Activated CD4-positive, alpha-beta memory T cell treated with anti-CD3 and anti-CD28 coated beads for 36 hours (primary cell): ENCODE measurements at regions not wholly inside any gene's neighbourhood (a gene's known extent, or its start where the extent isn't known, plus 50 kb on each side); places are given as distances from the start of the nearest gene placed in this dataset.

Experiments
- CTCF ChIA-PET: fragments of 350-600 bp; sonication (Branson Sonifier 250); formaldehyde crosslinking; loops from one replicate; lab custom pipeline; 2021; ENCODE audit warnings: antibody characterized with exemption, inconsistent platforms; lab: Charles Lee
- POLR2A ChIA-PET: fragments of 350-600 bp; sonication (Branson Sonifier 250); formaldehyde crosslinking; loops from one replicate; lab custom pipeline; 2021; ENCODE audit warnings: antibody characterized with exemption; lab: Charles Lee
- DNase-seq: peaks from one replicate; pipeline ENCODE4 v3.0.0-alpha.2; 2020
- H3K27ac Mint-ChIP-seq: one replicate; pipeline ENCODE4 v1.8.0; 2021; ENCODE audit warnings: mixed read lengths
- H3K27me3 Mint-ChIP-seq: one replicate; pipeline ENCODE4 v1.8.0; 2021; ENCODE audit warnings: mixed read lengths
- H3K36me3 Mint-ChIP-seq: one replicate; pipeline ENCODE4 v1.8.0; 2021; ENCODE audit warnings: mixed read lengths
- H3K4me1 Mint-ChIP-seq: one replicate; pipeline ENCODE4 v1.8.0; 2021; ENCODE audit warnings: low read depth, mixed read lengths
- H3K4me3 Mint-ChIP-seq: one replicate; pipeline ENCODE4 v1.8.0; 2021; ENCODE audit warnings: mild to moderate bottlenecking, mixed read lengths
- H3K9me3 Mint-ChIP-seq: one replicate; pipeline ENCODE4 v1.8.0; 2021; ENCODE audit warnings: mixed read lengths
- intact Hi-C: fragments of 100-400 bp; cut with micrococcal nuclease; formaldehyde crosslinking; loops from one replicate; pipeline ENCODE4 v1.15.1; 2023

GRCh38 chr5:15447209-15447608 lies 52.8 kb upstream of the FBXL7 start:
- POLR2A ChIA-PET, result no interaction called here
- H3K27ac Mint-ChIP-seq, result no peak overlapping the region
- CTCF ChIA-PET, result no interaction called here
- no peaks in the 10 kb centered on the region for H3K27me3 Mint-ChIP-seq
- no peaks in the 10 kb centered on the region for H3K4me1 Mint-ChIP-seq
- H3K9me3 Mint-ChIP-seq, result peaks cover 8% of the 10 kb centered on the region
- intact Hi-C loops, result no loop called here
- no peak overlapping the region for H3K4me3 Mint-ChIP-seq
- DNase-seq, result no peak
- H3K36me3 Mint-ChIP-seq, result no peaks in the 10 kb centered on the region

GRCh38 chr5:15446552-15446951 lies 53.4 kb upstream of the FBXL7 start:
- intact Hi-C loops, result no loop called here
- DNase-seq, result no peak
- no peaks in the 10 kb centered on the region for H3K4me1 Mint-ChIP-seq
- H3K27ac Mint-ChIP-seq, result no peak overlapping the region
- ChIA-PET CTCF (no interaction called here), POLR2A (no interaction called here)
- peaks cover 8% of the 10 kb centered on the region for H3K9me3 Mint-ChIP-seq
- no peaks in the 10 kb centered on the region for H3K27me3 Mint-ChIP-seq
- no peak overlapping the region for H3K4me3 Mint-ChIP-seq
- no peaks in the 10 kb centered on the region for H3K36me3 Mint-ChIP-seq

GRCh38 chr5:15442193-15442570 lies 57.8 kb upstream of the FBXL7 start:
- Mint-ChIP-seq H3K27me3 (no peaks in the 10 kb centered on the region), H3K36me3 (no peaks in the 10 kb centered on the region), H3K9me3 (peaks cover 8% of the 10 kb centered on the region), H3K27ac (no peak overlapping the region), H3K4me3 (no peak overlapping the region), H3K4me1 (no peaks in the 10 kb centered on the region)
- DNase-seq, result no peak
- ChIA-PET POLR2A (no interaction called here), CTCF (no interaction called here)
- intact Hi-C loops, result no loop called here

- intact Hi-C loops, result no loop called here
- H3K27me3 Mint-ChIP-seq, result no peaks in the 10 kb centered on the region
- ChIA-PET CTCF (no interaction called here), POLR2A (no interaction called here)
- peaks cover 8% of the 10 kb centered on the region for H3K9me3 Mint-ChIP-seq
- no peaks in the 10 kb centered on the region for H3K4me1 Mint-ChIP-seq
- H3K36me3 Mint-ChIP-seq, result no peaks in the 10 kb centered on the region
- no peak overlapping the region for H3K4me3 Mint-ChIP-seq
- H3K27ac Mint-ChIP-seq, result no peak overlapping the region
- DNase-seq, result no peak
Measured at GRCh38 chr5:15441433-15442192, 58.4 kb upstream of the FBXL7 start.

- no peak for DNase-seq
- H3K27ac Mint-ChIP-seq, result no peak overlapping the region
- CTCF ChIA-PET, result no interaction called here
- no peak overlapping the region for H3K4me3 Mint-ChIP-seq
- H3K4me1 Mint-ChIP-seq, result no peaks in the 10 kb centered on the region
- no peaks in the 10 kb centered on the region for H3K27me3 Mint-ChIP-seq
- H3K36me3 Mint-ChIP-seq, result no peaks in the 10 kb centered on the region
- H3K9me3 Mint-ChIP-seq, result peaks cover 8% of the 10 kb centered on the region
- intact Hi-C loops, result no loop called here
- POLR2A ChIA-PET, result no interaction called here
Measured at GRCh38 chr5:15440434-15440833, 59.5 kb upstream of the FBXL7 start.

GRCh38 chr5:15439801-15440200 lies 60.2 kb upstream of the FBXL7 start:
- Mint-ChIP-seq H3K27me3 (no peaks in the 10 kb centered on the region), H3K4me3 (no peak overlapping the region), H3K9me3 (peaks cover 8% of the 10 kb centered on the region), H3K36me3 (no peaks in the 10 kb centered on the region), H3K4me1 (no peaks in the 10 kb centered on the region), H3K27ac (no peak overlapping the region)
- no peak for DNase-seq
- CTCF ChIA-PET, result no interaction called here
- POLR2A ChIA-PET, result no interaction called here
- intact Hi-C loops, result no loop called here

GRCh38 chr5:15433709-15434108 lies 66.3 kb upstream of the FBXL7 start:
- Mint-ChIP-seq H3K9me3 (no peaks in the 10 kb centered on the region), H3K36me3 (no peaks in the 10 kb centered on the region), H3K27ac (no peak overlapping the region), H3K27me3 (no peaks in the 10 kb centered on the region), H3K4me1 (no peaks in the 10 kb centered on the region), H3K4me3 (no peak overlapping the region)
- POLR2A ChIA-PET, result no interaction called here
- no peak for DNase-seq
- CTCF ChIA-PET, result no interaction called here
- intact Hi-C loops, result no loop called here

GRCh38 chr5:15431923-15432322 lies 68.1 kb upstream of the FBXL7 start:
- intact Hi-C loops, result no loop called here
- DNase-seq, result no peak
- H3K4me3 Mint-ChIP-seq, result no peak overlapping the region
- no peaks in the 10 kb centered on the region for H3K4me1 Mint-ChIP-seq
- H3K36me3 Mint-ChIP-seq, result no peaks in the 10 kb centered on the region
- no peaks in the 10 kb centered on the region for H3K27me3 Mint-ChIP-seq
- no peaks in the 10 kb centered on the region for H3K9me3 Mint-ChIP-seq
- CTCF ChIA-PET, result no interaction called here
- POLR2A ChIA-PET, result no interaction called here
- no peak overlapping the region for H3K27ac Mint-ChIP-seq

GRCh38 chr5:15425766-15426165 lies 74.2 kb upstream of the FBXL7 start:
- no peaks in the 10 kb centered on the region for H3K27me3 Mint-ChIP-seq
- H3K4me3 Mint-ChIP-seq, result no peak overlapping the region
- DNase-seq, result no peak
- intact Hi-C loops, result no loop called here
- ChIA-PET CTCF (no interaction called here), POLR2A (interaction anchor here (0.6 kb wide), 1 partner anchor 50 kb away, joined by 3 read pairs; no protein-coding TSS in a partner anchor)
- no peaks in the 10 kb centered on the region for H3K9me3 Mint-ChIP-seq
- H3K4me1 Mint-ChIP-seq, result no peaks in the 10 kb centered on the region
- no peaks in the 10 kb centered on the region for H3K36me3 Mint-ChIP-seq
- H3K27ac Mint-ChIP-seq, result no peak overlapping the region

- Mint-ChIP-seq H3K27ac (no peak overlapping the region), H3K36me3 (no peaks in the 10 kb centered on the region), H3K4me3 (no peak overlapping the region), H3K4me1 (no peaks in the 10 kb centered on the region), H3K9me3 (no peaks in the 10 kb centered on the region), H3K27me3 (no peaks in the 10 kb centered on the region)
- POLR2A ChIA-PET, result no interaction called here
- intact Hi-C loops, result no loop called here
- DNase-seq, result no peak
- CTCF ChIA-PET, result no interaction called here
Measured at GRCh38 chr5:15424769-15425168, 75.2 kb upstream of the FBXL7 start.

GRCh38 chr5:15421921-15422412 lies 78.0 kb upstream of the FBXL7 start:
- Mint-ChIP-seq H3K4me1 (no peaks in the 10 kb centered on the region), H3K27ac (no peak overlapping the region), H3K9me3 (peaks cover 4% of the 10 kb centered on the region), H3K27me3 (no peaks in the 10 kb centered on the region), H3K36me3 (no peaks in the 10 kb centered on the region), H3K4me3 (no peak overlapping the region)
- ChIA-PET CTCF (no interaction called here), POLR2A (no interaction called here)
- intact Hi-C loops, result no loop called here
- DNase-seq, result no peak

- no peak overlapping the region for H3K4me3 Mint-ChIP-seq
- CTCF ChIA-PET, result no interaction called here
- no peaks in the 10 kb centered on the region for H3K27me3 Mint-ChIP-seq
- no peak overlapping the region for H3K27ac Mint-ChIP-seq
- no peaks in the 10 kb centered on the region for H3K4me1 Mint-ChIP-seq
- no peak for DNase-seq
- no peaks in the 10 kb centered on the region for H3K36me3 Mint-ChIP-seq
- intact Hi-C loops, result no loop called here
- peaks cover 4% of the 10 kb centered on the region for H3K9me3 Mint-ChIP-seq
- POLR2A ChIA-PET, result no interaction called here
Measured at GRCh38 chr5:15421381-15421780, 78.6 kb upstream of the FBXL7 start.

- DNase-seq, result no peak
- intact Hi-C loops, result no loop called here
- no peaks in the 10 kb centered on the region for H3K36me3 Mint-ChIP-seq
- no peak overlapping the region for H3K4me3 Mint-ChIP-seq
- POLR2A ChIA-PET, result no interaction called here
- CTCF ChIA-PET, result no interaction called here
- peaks cover 5% of the 10 kb centered on the region for H3K9me3 Mint-ChIP-seq
- no peaks in the 10 kb centered on the region for H3K27me3 Mint-ChIP-seq
- no peak overlapping the region for H3K27ac Mint-ChIP-seq
- no peaks in the 10 kb centered on the region for H3K4me1 Mint-ChIP-seq
Measured at GRCh38 chr5:15420201-15420600, 79.8 kb upstream of the FBXL7 start.
